NCI-H1930 (cell line): ENCODE measurements at regions not wholly inside any gene's neighbourhood (a gene's known extent, or its start where the extent isn't known, plus 50 kb on each side); places are given as distances from the start of the nearest gene placed in this dataset.

ENCODE experiments used
- DNase-seq, 2 experiments: peaks; one replicate each; lab custom pipeline; 2025; lab: John Stamatoyannopoulos, UW

DNA sequence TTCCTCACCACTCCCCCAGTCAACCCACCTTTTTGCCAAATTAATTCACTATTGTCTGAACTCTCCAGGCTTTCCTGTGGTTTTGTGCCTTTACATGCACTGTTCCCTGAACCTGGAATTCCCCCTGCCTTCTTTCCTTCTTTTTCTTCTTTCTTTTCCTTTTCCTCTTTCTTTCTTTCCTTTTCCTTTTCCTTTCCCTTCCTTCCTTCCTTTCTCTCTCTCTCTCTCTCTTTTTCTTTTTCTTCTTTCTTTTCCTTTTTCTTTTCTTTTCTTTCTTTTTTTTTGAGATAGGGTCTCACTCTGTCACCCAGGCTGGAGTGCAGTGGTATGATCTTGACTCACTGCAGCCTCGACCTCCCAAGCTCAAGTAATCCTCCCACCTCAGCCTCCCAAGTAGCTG, 56.6 kb upstream of the CDC42BPA start:
- DNase-seq: no peak

- no peak for DNase-seq
These were observed 54.4 kb upstream of the CDC42BPA start for GRCh38 chr1:227372726-227373130.

DNA sequence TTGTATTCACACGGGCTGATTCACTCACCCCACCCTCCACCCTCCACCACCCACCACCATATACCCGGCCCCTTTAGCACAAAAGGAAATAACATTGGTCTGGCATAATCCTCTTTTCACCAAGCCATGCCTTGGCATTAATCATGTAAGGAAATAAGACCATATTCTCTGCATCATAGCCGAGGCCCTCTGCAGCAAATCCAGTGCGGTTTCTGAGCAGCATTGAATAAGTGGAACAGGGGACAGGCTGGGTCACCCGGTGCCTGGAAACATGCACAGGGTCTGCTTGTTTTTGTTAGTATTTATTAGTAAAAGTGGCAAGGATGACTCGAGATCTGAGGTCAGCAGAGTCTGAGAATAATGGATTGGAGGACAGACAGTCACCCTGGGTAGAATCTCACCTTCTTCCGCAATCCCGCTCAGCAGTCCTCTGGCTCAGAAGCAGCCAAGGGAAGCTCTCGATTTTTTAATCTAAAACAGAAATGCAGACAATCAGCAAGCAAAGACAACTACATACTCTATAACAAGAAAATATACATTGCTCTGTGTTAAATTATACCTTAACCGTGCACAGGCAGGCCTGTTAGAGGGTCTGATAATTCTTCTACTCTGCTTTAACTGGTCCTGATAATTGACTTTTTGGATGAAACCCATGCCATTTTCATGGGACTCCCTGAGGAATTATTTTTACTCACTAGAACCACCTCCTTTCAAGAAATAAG, 52.4 kb upstream of the CDC42BPA start:
- no peak for DNase-seq

GRCh38 chr1:227369102-227369760, 50.9 kb upstream of the CDC42BPA start:
- DNase-seq: no peak
